HL-60 (cell line): ENCODE measurements at regions not wholly inside any gene's neighbourhood (a gene's known extent, or its start where the extent isn't known, plus 50 kb on each side); places are given as distances from the start of the nearest gene placed in this dataset.

Source experiments
- DNase-seq, 2 experiments: peaks; one replicate each; pipeline ENCODE4 v3.0.0-alpha.2; 2010 to 2020; ENCODE audit warnings: low read depth in 1 of 2, low spot score in 1 of 2
- H3K27ac ChIP-seq: fragments of 250-450 bp; sonication (Bioruptor Pico); replicated peaks from 2 replicates; pipeline ENCODE4 v1.5.1; 2020; ENCODE audit warnings: mild to moderate bottlenecking, moderate library complexity
- H3K27me3 ChIP-seq: fragments of 250-450 bp; sonication (Bioruptor Pico); 2 replicates; pipeline ENCODE4 v1.5.1; 2021; ENCODE audit warnings: mild to moderate bottlenecking, moderate library complexity; ENCODE audit not compliant: insufficient read depth, poor library complexity, severe bottlenecking
- H3K4me3 ChIP-seq: replicated peaks from 2 replicates; pipeline ENCODE4 v1.5.1; 2011; ENCODE audit warnings: mild to moderate bottlenecking, control low read depth, low read length; ENCODE audit not compliant: insufficient read depth
- CTCF ChIP-seq: IDR thresholded peaks from one replicate; pipeline ENCODE4 v1.5.1; 2011; ENCODE audit warnings: low read length, control low read depth, inconsistent platforms; ENCODE audit not compliant: insufficient read depth
- GABPA ChIP-seq: IDR thresholded peaks from 2 replicates; pipeline ENCODE4 v1.6.1; 2012; ENCODE audit warnings: low read depth
- POLR2AphosphoS5 ChIP-seq: IDR thresholded peaks from 2 replicates; pipeline ENCODE4 v1.6.1; 2012; ENCODE audit warnings: low read depth
- REST ChIP-seq: IDR thresholded peaks from 2 replicates; pipeline ENCODE4 v1.6.1; 2012; ENCODE audit warnings: low read depth; ENCODE audit not compliant: insufficient replicate concordance
- SPI1 ChIP-seq: IDR thresholded peaks from 2 replicates; pipeline ENCODE4 v1.6.1; 2012; ENCODE audit warnings: low read depth, mild to moderate bottlenecking, borderline replicate concordance

- no peaks in the 10 kb centered on the region for H3K27me3 ChIP-seq
- H3K27ac ChIP-seq, result no peak overlapping the region
- H3K4me3 ChIP-seq, result no peak overlapping the region
- no peak for DNase-seq
- TF ChIP-seq GABPA (no peak), SPI1 (no peak), CTCF (no peak)
Observed at GRCh38 chr1:30345491-30346130, 377.8 kb downstream of the MATN1 start.

GRCh38 chr1:30343562-30343961 is 379.8 kb downstream of the MATN1 start:
- H3K4me3 ChIP-seq, result no peak overlapping the region
- DNase-seq, result no peak
- H3K27ac ChIP-seq, result no peak overlapping the region
- TF ChIP-seq POLR2AphosphoS5 (no peak), CTCF (no peak), GABPA (no peak), REST (no peak), SPI1 (no peak)
- H3K27me3 ChIP-seq, result no peaks in the 10 kb centered on the region

- no peak for DNase-seq
- no peak overlapping the region for H3K4me3 ChIP-seq
- no peaks in the 10 kb centered on the region for H3K27me3 ChIP-seq
- TF ChIP-seq POLR2AphosphoS5 (no peak), REST (peak; percentile 71), SPI1 (no peak)
- H3K27ac ChIP-seq, result no peak overlapping the region
Observed at GRCh38 chr1:30342535-30343141, 380.7 kb downstream of the MATN1 start.

- TF ChIP-seq GABPA, result no peak
- no peak for TF ChIP-seq SPI1
- no peak for TF ChIP-seq POLR2AphosphoS5
- no peak for TF ChIP-seq REST
- no peak for TF ChIP-seq CTCF
Observed at GRCh38 chr1:30340934-30341333, 382.5 kb downstream of the MATN1 start.

More at GRCh38 chr1:30340934-30341333, 382.5 kb downstream of the MATN1 start:
- no peak overlapping the region for H3K27ac ChIP-seq
- H3K4me3 ChIP-seq, result no peak overlapping the region
- no peaks in the 10 kb centered on the region for H3K27me3 ChIP-seq
- no peak for DNase-seq
